GM23248 (cell line): ENCODE measurements at regions not wholly inside any gene's neighbourhood (a gene's known extent, or its start where the extent isn't known, plus 50 kb on each side); places are given as distances from the start of the nearest gene placed in this dataset.

Source experiments
- EZH2 ChIP-seq: fragments of 200-600 bp; sonication (generic); IDR thresholded peaks from 2 replicates; pipeline ENCODE4 v1.6.1; 2018; ENCODE audit warnings: antibody characterized with exemption, mild to moderate bottlenecking; ENCODE audit not compliant: insufficient read depth, poor library complexity, severe bottlenecking
- EZH2phosphoT487 ChIP-seq: fragments of 200-600 bp; sonication (generic); IDR thresholded peaks from 2 replicates; pipeline ENCODE4 v1.6.1; 2018; ENCODE audit warnings: antibody characterized with exemption, moderate library complexity, mild to moderate bottlenecking, low read depth; ENCODE audit not compliant: insufficient read depth

- TF ChIP-seq EZH2 (no peak), EZH2phosphoT487 (no peak)
Measured at GRCh38 chr12:38417101-38417500, 100.5 kb downstream of the ALG10B start.
